Esophagus muscularis mucosa (tissue), 4 donors: ENCODE measurements at regions not wholly inside any gene's neighbourhood (a gene's known extent, or its start where the extent isn't known, plus 50 kb on each side); places are given as distances from the start of the nearest gene placed in this dataset.

Source experiments
- DNase-seq: peaks from one replicate; pipeline ENCODE4 v3.0.0-alpha.2; 2017; ENCODE audit errors: extremely low spot score
- H3K27ac ChIP-seq, 4 donors: fragments of 200-600 bp; sonication (generic); replicated peaks in 1 of 4; 1 replicate in 3 of 4; 2 replicates in 1 of 4; pipeline ENCODE4 v1.5.1; 2016 to 2019; ENCODE audit warnings: mild to moderate bottlenecking in 1 of 4
- H3K27me3 ChIP-seq, 4 donors: fragments of 200-600 bp; sonication (generic); one replicate each; pipeline versions ENCODE4 v1.5.1 to v1.6.0; 2016 to 2019
- H3K36me3 ChIP-seq, 4 donors: fragments of 200-600 bp; sonication (generic); one replicate each; pipeline ENCODE4 v1.5.1; 2016 to 2019
- H3K4me1 ChIP-seq, 4 donors: fragments of 200-600 bp; sonication (generic); one replicate each; pipeline ENCODE4 v1.5.1; 2016 to 2019
- H3K4me3 ChIP-seq, 4 donors: fragments of 200-600 bp; sonication (generic); 1 replicate in 2 of 4; 2 replicates in 2 of 4; pipeline ENCODE4 v1.5.1; 2016 to 2019; ENCODE audit warnings: mild to moderate bottlenecking in 4 of 4, moderate library complexity in 1 of 4
- H3K9me3 ChIP-seq, 4 donors: fragments of 200-600 bp; sonication (generic); 1 replicate in 3 of 4; 2 replicates in 1 of 4; pipeline ENCODE4 v1.5.1; 2016 to 2019
- EP300 ChIP-seq: sonication (generic); formaldehyde crosslinking; IDR thresholded peaks from one replicate; pipeline ENCODE4 v1.6.1; 2017; ENCODE audit warnings: antibody characterized with exemption
- POLR2A ChIP-seq: fragments of 450-650 bp; IDR thresholded peaks from one replicate; pipeline ENCODE4 v1.6.1; 2017; ENCODE audit warnings: antibody characterized with exemption, moderate library complexity, mild to moderate bottlenecking, low read depth
- POLR2AphosphoS5 ChIP-seq, 2 donors: sonication (generic); formaldehyde crosslinking; IDR thresholded peaks; one replicate each; pipeline ENCODE4 v1.6.1; 2017; ENCODE audit warnings: antibody characterized with exemption in 2 of 2
- WGBS: methylation state at CpG from one replicate; pipeline ENCODE4 v1.1.5; 2018; 5-methylcytosine and 5-hydroxymethylcytosine counted together
- intact Hi-C: fragments of 100-400 bp; cut with DNase I; formaldehyde crosslinking; loops from one replicate; pipeline ENCODE4 v1.15.1; 2023
- TF ChIP-seq, protein P1 (sequence below), 3 experiments: fragments of 200-600 bp in 2 of 3; fragments of 450-650 bp in 1 of 3; sonication (generic) in 2 of 3; IDR thresholded peaks; one replicate each; pipeline ENCODE4 v1.5.1; 2017 to 2019; ENCODE audit warnings: antibody characterized with exemption in 3 of 3, mild to moderate bottlenecking in 2 of 3, moderate library complexity in 1 of 3

DNA sequence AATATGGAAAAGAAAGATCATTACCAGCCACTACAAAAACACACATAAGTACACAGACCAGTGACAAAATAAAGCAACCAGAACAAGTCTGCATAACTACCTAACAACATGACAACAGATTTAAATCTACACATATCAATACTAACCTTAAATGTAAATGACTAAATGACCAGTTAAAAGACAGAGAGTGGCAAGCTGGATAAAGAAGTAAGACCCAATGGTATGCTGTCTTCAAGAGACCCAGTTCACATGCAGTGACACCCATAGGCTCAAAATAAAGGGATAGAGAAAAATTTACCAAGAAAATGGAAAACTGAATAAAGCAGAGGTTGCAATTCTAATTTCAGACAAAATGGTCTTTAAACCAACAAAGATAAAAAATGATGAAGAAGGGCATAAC is 938.1 kb downstream of the EFNA5 start:
- Histone ChIP-seq H3K9me3 (peaks cover 0 to 38% (median 14%) of the 10 kb centered on the region in 4 donors), H3K27ac (no peak overlapping the region), H3K4me1 (no peaks in the 10 kb centered on the region), H3K27me3 (no peaks in the 10 kb centered on the region), H3K4me3 (no peak overlapping the region), H3K36me3 (no peaks in the 10 kb centered on the region)
- intact Hi-C loops, result no loop called here
- no peak for DNase-seq
- TF ChIP-seq, protein P1, sequence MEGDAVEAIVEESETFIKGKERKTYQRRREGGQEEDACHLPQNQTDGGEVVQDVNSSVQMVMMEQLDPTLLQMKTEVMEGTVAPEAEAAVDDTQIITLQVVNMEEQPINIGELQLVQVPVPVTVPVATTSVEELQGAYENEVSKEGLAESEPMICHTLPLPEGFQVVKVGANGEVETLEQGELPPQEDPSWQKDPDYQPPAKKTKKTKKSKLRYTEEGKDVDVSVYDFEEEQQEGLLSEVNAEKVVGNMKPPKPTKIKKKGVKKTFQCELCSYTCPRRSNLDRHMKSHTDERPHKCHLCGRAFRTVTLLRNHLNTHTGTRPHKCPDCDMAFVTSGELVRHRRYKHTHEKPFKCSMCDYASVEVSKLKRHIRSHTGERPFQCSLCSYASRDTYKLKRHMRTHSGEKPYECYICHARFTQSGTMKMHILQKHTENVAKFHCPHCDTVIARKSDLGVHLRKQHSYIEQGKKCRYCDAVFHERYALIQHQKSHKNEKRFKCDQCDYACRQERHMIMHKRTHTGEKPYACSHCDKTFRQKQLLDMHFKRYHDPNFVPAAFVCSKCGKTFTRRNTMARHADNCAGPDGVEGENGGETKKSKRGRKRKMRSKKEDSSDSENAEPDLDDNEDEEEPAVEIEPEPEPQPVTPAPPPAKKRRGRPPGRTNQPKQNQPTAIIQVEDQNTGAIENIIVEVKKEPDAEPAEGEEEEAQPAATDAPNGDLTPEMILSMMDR (IDR thresholded peaks at IDR 0.05), result no peak
- TF ChIP-seq POLR2AphosphoS5 (IDR thresholded peaks at IDR 0.05) (no peak), EP300 (no peak), POLR2A (no peak)

DNA sequence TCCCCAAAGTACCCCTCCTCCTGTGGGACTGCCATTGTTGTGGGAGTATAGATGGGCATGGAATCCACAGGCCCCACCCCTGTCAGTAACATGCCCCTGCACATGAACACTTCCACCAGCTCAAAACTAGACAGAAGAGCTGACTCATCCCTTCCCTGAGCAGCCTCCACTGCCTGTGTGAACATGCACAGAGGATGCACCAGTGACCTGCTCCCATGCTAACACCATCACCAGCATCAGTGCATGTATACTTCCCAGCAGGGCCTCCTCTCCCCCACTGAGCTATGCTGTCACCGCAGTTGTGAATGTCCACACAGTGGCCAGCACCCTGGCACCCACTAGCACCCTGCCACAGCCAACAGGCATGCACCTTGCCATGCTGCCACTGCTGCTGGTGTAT is 939.8 kb downstream of the EFNA5 start:
- H3K4me1 ChIP-seq, result no peaks in the 10 kb centered on the region
- no peak overlapping the region for H3K4me3 ChIP-seq
- DNase-seq, result no peak
- no peak overlapping the region for H3K27ac ChIP-seq
- 100% methylated on average over 1 of the region's 1 CpG for WGBS
- H3K9me3 ChIP-seq, result peaks cover 0 to 38% (median 14%) of the 10 kb centered on the region in 4 donors
- H3K27me3 ChIP-seq, result no peaks in the 10 kb centered on the region
- intact Hi-C loops, result no loop called here
- no peaks in the 10 kb centered on the region for H3K36me3 ChIP-seq
- TF ChIP-seq POLR2AphosphoS5 (IDR thresholded peaks at IDR 0.05) (no peak), EP300 (no peak), POLR2A (no peak)
- TF ChIP-seq, protein P1 (IDR thresholded peaks at IDR 0.05), result no peak

DNA sequence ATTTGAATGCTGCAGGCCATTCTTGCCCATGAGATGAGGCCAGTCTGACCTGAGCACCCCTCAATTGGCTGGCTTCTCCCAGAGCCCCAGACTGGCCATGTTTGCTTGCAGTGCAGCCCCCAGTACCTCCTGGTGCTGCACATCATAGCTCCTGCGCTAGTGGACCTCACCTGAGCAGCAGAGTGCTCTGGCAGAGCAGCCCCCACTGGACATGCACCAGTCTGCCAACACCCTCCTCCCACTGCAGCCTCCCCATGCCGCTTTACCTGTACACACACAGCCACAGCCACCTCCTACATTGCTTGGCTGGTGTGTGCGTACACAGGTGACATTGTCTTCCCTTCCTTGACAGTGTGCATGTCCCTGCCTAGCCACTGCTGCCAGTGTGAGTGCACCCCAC is 940.2 kb downstream of the EFNA5 start:
- intact Hi-C loops, result no loop called here
- Histone ChIP-seq H3K27me3 (no peaks in the 10 kb centered on the region), H3K27ac (no peak overlapping the region), H3K9me3 (peaks cover 0 to 38% (median 14%) of the 10 kb centered on the region in 4 donors), H3K4me1 (no peaks in the 10 kb centered on the region), H3K36me3 (no peaks in the 10 kb centered on the region), H3K4me3 (no peak overlapping the region)
- WGBS, result 57% methylated on average over 3 of the region's 3 CpGs
- TF ChIP-seq POLR2A, result no peak
- no peak for TF ChIP-seq EP300
- TF ChIP-seq, protein P1 (IDR thresholded peaks at IDR 0.05), result no peak
- no peak for TF ChIP-seq POLR2AphosphoS5 (IDR thresholded peaks at IDR 0.05)
- DNase-seq, result no peak

DNA sequence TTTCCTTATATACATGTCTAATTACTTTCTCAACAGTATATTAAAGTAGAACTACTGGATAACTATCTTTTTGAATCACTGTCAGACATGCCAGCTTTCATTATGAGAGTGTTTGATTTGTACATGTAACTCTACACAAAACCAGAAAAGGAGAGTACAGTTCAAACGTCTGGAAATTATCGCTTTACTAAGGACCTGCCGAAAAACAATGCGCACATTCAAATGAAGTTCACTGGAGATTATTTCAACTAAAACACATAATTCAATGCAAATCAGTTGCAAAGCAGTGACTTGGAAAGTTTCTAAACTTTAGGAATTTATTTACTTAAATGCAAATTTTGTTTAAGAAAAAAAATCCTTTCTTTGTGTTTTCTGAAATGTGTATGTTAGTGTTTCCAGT is 942.5 kb downstream of the EFNA5 start:
- Histone ChIP-seq H3K4me1 (no peaks in the 10 kb centered on the region), H3K9me3 (peaks cover 0 to 20% (median 9%) of the 10 kb centered on the region in 4 donors), H3K4me3 (no peak overlapping the region), H3K27me3 (no peaks in the 10 kb centered on the region), H3K27ac (no peak overlapping the region), H3K36me3 (no peaks in the 10 kb centered on the region)
- intact Hi-C loops, result no loop called here
- 84% methylated on average over 4 of the region's 4 CpGs for WGBS
- TF ChIP-seq POLR2AphosphoS5 (IDR thresholded peaks at IDR 0.05), result no peak
- TF ChIP-seq, protein P1 (IDR thresholded peaks at IDR 0.05), result no peak
- no peak for TF ChIP-seq EP300
- no peak for TF ChIP-seq POLR2A
- DNase-seq, result no peak

DNA sequence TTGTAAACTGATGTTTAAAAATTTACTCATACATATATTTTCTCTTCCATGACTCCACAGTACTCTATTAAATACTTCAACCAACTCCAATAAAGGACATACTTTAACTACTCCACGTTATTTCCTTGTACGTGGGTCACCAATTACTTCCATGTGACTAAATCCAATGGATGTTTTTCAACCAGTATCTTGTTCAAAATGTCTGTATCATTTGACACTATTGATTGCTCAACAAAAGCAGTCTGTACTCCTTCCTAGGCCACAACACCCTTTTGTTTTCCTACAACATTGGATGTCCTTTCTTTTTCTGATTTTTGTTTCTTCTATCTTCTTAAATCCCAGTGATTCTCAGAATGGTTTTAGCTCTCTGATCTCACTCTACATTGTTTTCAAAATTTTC is 943.7 kb downstream of the EFNA5 start:
- WGBS, result 92% methylated on average over 2 of the region's 2 CpGs

More for the DNA sequence above, 943.7 kb downstream of the EFNA5 start:
- Histone ChIP-seq H3K9me3 (peaks cover 0 to 9% (median 1%) of the 10 kb centered on the region in 4 donors), H3K4me1 (no peaks in the 10 kb centered on the region), H3K27ac (no peak overlapping the region), H3K27me3 (no peaks in the 10 kb centered on the region), H3K4me3 (no peak overlapping the region), H3K36me3 (no peaks in the 10 kb centered on the region)
- intact Hi-C loops, result no loop called here
- TF ChIP-seq EP300, result no peak
- TF ChIP-seq POLR2AphosphoS5 (IDR thresholded peaks at IDR 0.05), result no peak
- TF ChIP-seq POLR2A, result no peak
- TF ChIP-seq, protein P1 (IDR thresholded peaks at IDR 0.05), result no peak
- no peak for DNase-seq
